SK-N-SH (cell line): ENCODE measurements at regions not wholly inside any gene's neighbourhood (a gene's known extent, or its start where the extent isn't known, plus 50 kb on each side); places are given as distances from the start of the nearest gene placed in this dataset.
"Not testable (repeated sequence)": the region's sequence is repeated elsewhere in the genome, so short reads cannot be mapped to it uniquely, and the experiment has no call there.

Source experiments
- CTCF ChIA-PET: fragments of 300-600, 350-600 bp; formaldehyde crosslinking; extraction: SDS; loops from one replicate; lab custom pipeline; 2021; lab: Yijun Ruan, JAX
- POLR2A ChIA-PET: fragments of 350-600 bp; sonication (Branson Sonifier 250); formaldehyde crosslinking; extraction: SDS; loops from one replicate; lab custom pipeline; 2020; ENCODE audit warnings: antibody characterized with exemption, inconsistent platforms; lab: Yijun Ruan, JAX
- DNase-seq: peaks from one replicate; pipeline ENCODE4 v3.0.0; 2012
- H2AFZ ChIP-seq: fragments of 200-600 bp; sonication (generic); 2 replicates; pipeline ENCODE4 v1.8.1; 2016; ENCODE audit warnings: antibody characterized with exemption, mild to moderate bottlenecking, low read depth
- H3F3A ChIP-seq: fragments of 200-600 bp; sonication (generic); replicated peaks from 2 replicates; pipeline ENCODE3; 2016; ENCODE audit warnings: antibody characterized with exemption, mild to moderate bottlenecking; ENCODE audit not compliant: insufficient read depth
- H3K27ac ChIP-seq, 2 experiments: fragments of 200-500 bp in 1 of 2; fragments of 200-600 bp in 1 of 2; sonication (Bioruptor generic) in 1 of 2; sonication (generic), shearing (Covaris generic) in 1 of 2; 2 replicates each; pipeline versions ENCODE4 v1.5.1 to v1.6.1; 2014 to 2016; ENCODE audit warnings: low read depth in 2 of 2, inconsistent platforms in 1 of 2, low read length in 1 of 2, mild to moderate bottlenecking in 1 of 2, mixed read lengths in 1 of 2
- H3K27me3 ChIP-seq: fragments of 200-600 bp; sonication (generic), shearing (Covaris generic); 2 replicates; pipeline ENCODE4 v1.6.1; 2016; ENCODE audit warnings: mixed run types; ENCODE audit not compliant: insufficient read depth
- H3K36me3 ChIP-seq, 2 experiments: fragments of 200-500 bp in 1 of 2; fragments of 200-600 bp in 1 of 2; sonication (Bioruptor generic) in 1 of 2; sonication (generic) in 1 of 2; replicated peaks in 1 of 2; 2 replicates each; pipeline versions ENCODE3 to v1.5.1; 2014 to 2016; ENCODE audit warnings: low read length in 1 of 2, mild to moderate bottlenecking in 1 of 2; ENCODE audit not compliant: insufficient read depth in 2 of 2, control insufficient read depth in 1 of 2
- H3K4me1 ChIP-seq, 2 experiments: fragments of 200-500 bp in 1 of 2; fragments of 200-600 bp in 1 of 2; sonication (Bioruptor generic) in 1 of 2; sonication (generic), shearing (Covaris generic) in 1 of 2; 2 replicates each; pipeline versions ENCODE4 v1.5.1 to v1.6.1; 2014 to 2016; ENCODE audit warnings: low read depth in 1 of 2, low read length in 1 of 2, mixed run types in 1 of 2; ENCODE audit not compliant: insufficient read depth in 2 of 2, control insufficient read depth in 1 of 2
- H3K4me2 ChIP-seq: fragments of 200-600 bp; sonication (generic), shearing (Covaris generic); 2 replicates; pipeline ENCODE4 v1.6.1; 2017; ENCODE audit warnings: mixed run types
- H3K4me3 ChIP-seq, 2 experiments: fragments of 200-500 bp in 1 of 2; fragments of 200-600 bp in 1 of 2; sonication (Bioruptor generic) in 1 of 2; sonication (generic), shearing (Covaris generic) in 1 of 2; 2 replicates each; pipeline versions ENCODE4 v1.5.1 to v1.8.1; 2014 to 2016; ENCODE audit warnings: low read depth in 2 of 2, inconsistent platforms in 1 of 2, low read length in 1 of 2, mild to moderate bottlenecking in 1 of 2, mixed read lengths in 1 of 2, moderate library complexity in 1 of 2
- H3K79me2 ChIP-seq: fragments of 200-600 bp; sonication (generic); 2 replicates; pipeline ENCODE4 v1.8.1; 2017; ENCODE audit warnings: mild to moderate bottlenecking; ENCODE audit not compliant: insufficient read depth
- H3K9ac ChIP-seq: fragments of 200-600 bp; sonication (generic); 2 replicates; pipeline ENCODE4 v1.6.1; 2017; ENCODE audit warnings: mixed run types
- H3K9me2 ChIP-seq: fragments of 200-600 bp; sonication (generic); 2 replicates; pipeline ENCODE4 v1.6.1; 2017; ENCODE audit warnings: mixed run types
- H3K9me3 ChIP-seq: fragments of 200-600 bp; sonication (generic); 2 replicates; pipeline ENCODE4 v1.6.1; 2017; ENCODE audit warnings: mixed run types, mild to moderate bottlenecking, moderate library complexity
- H4K20me1 ChIP-seq: fragments of 200-600 bp; sonication (generic); 2 replicates; pipeline ENCODE4 v1.6.1; 2017; ENCODE audit warnings: mild to moderate bottlenecking, mixed run types; ENCODE audit not compliant: insufficient read depth
- CHD2 ChIP-seq: fragments of 150-350 bp; IDR thresholded peaks from 2 replicates; pipeline ENCODE4 v1.6.1; 2018; ENCODE audit warnings: low read length; ENCODE audit not compliant: partially characterized antibody
- ELF1 ChIP-seq: IDR thresholded peaks from 2 replicates; pipeline ENCODE4 v1.4.0; 2012
- FOXJ3 ChIP-seq: sonication (generic); formaldehyde crosslinking; IDR thresholded peaks from 2 replicates; pipeline ENCODE4 v1.5.1; 2020; ENCODE audit warnings: mild to moderate bottlenecking, missing genetic modification reagents
- GABPA ChIP-seq: IDR thresholded peaks from 2 replicates; pipeline ENCODE4 v1.4.0; 2012; ENCODE audit warnings: low read depth, mild to moderate bottlenecking
- GATA2 ChIP-seq: sonication (generic); formaldehyde crosslinking; IDR thresholded peaks from 2 replicates; pipeline ENCODE4 v1.5.0; 2020; ENCODE audit warnings: mild to moderate bottlenecking, missing genetic modification reagents
- IRF3 ChIP-seq: fragments of 150-350 bp; IDR thresholded peaks from 2 replicates; pipeline ENCODE4 v1.6.1; 2016; ENCODE audit warnings: mild to moderate bottlenecking, low read depth, low read length
- MAX ChIP-seq: IDR thresholded peaks from 2 replicates; pipeline ENCODE4 v1.4.0; 2012; ENCODE audit warnings: low read depth
- MXI1 ChIP-seq: IDR thresholded peaks from 2 replicates; pipeline ENCODE4 v1.6.1; 2012; ENCODE audit warnings: mild to moderate bottlenecking, low read depth, low read length, improper control_type of control experiment
- RAD21 ChIP-seq: IDR thresholded peaks from 2 replicates; pipeline ENCODE4 v1.6.1; 2012; ENCODE audit warnings: mild to moderate bottlenecking, low read length
- WGBS: methylation state at CpG from one replicate; pipeline ENCODE4 v1.1.6; 2017; ENCODE audit warnings: low lambda C conversion rate; 5-methylcytosine and 5-hydroxymethylcytosine counted together

- Histone ChIP-seq H3K4me2 (peak overlapping the region; percentile 76), H3K27me3 (no peaks in the 10 kb centered on the region), H3K27ac (peak overlapping the region in 1 of 2 experiments; percentile 40; a peak in 2 of 4 replicates), H3K9ac (peak overlapping the region; percentile 6; the same call in 1 of the 2 replicates), H4K20me1 (no peaks in the 10 kb centered on the region), H3K36me3 (no peaks in the 10 kb centered on the region), H3K4me3 (peak overlapping the region; percentile 63 to 69), H3K79me2 (no peaks in the 10 kb centered on the region), H3F3A (peaks cover 3% of the 10 kb centered on the region), H2AFZ (peak overlapping the region; percentile 88), H3K9me3 (no peaks in the 10 kb centered on the region), H3K4me1 (no peaks in the 10 kb centered on the region; a peak in 1 of 4 replicates), H3K9me2 (no peaks in the 10 kb centered on the region)
- 6% methylated on average over 33 of the region's 34 CpGs for WGBS
- no peak for TF ChIP-seq GATA2 (CRISPR knock-in tag)
- TF ChIP-seq FOXJ3 (CRISPR knock-in tag) = no peak
- no peak for TF ChIP-seq RAD21
- TF ChIP-seq MAX = peak; percentile 65; the same call in 1 of the 2 replicates
- TF ChIP-seq IRF3 = no peak
- TF ChIP-seq ELF1 = no peak
- peak; percentile 44 for TF ChIP-seq CHD2
- TF ChIP-seq MXI1 = peak; percentile 30; the same call in 1 of the 2 replicates
- peak; percentile 69 for TF ChIP-seq GABPA
- peak; percentile 72 for DNase-seq
- ChIA-PET POLR2A (interaction anchor here (0.7 kb wide), 1 partner anchor 116 kb away, joined by 3 read pairs; a partner anchor contains a TSS), CTCF (no interaction called here)
Observed at GRCh38 chr6:27693766-27694546, 218.2 kb downstream of the OR2B2 start.

- H3K36me3 ChIP-seq = not testable (repeated sequence)
Observed at GRCh38 chr6:27692133-27692532, 219.2 kb upstream of the ZNF184 start.

More at GRCh38 chr6:27692133-27692532, 219.2 kb upstream of the ZNF184 start:
- H3K9me2 ChIP-seq, POLR2A ChIA-PET, H3K9me3 ChIP-seq, H3K79me2 ChIP-seq, H3K27ac ChIP-seq, H3K4me2 ChIP-seq, H3K9ac ChIP-seq, H3K4me1 ChIP-seq, DNase-seq, H3K27me3 ChIP-seq, H3K4me3 ChIP-seq, H4K20me1 ChIP-seq, H2AFZ ChIP-seq: not testable (repeated sequence)
- peaks cover 16% of the 10 kb centered on the region for H3F3A ChIP-seq
- CTCF ChIA-PET = interaction anchor here (1.2 to 2.2 kb wide), 2 partner anchors 12 to 60 kb away, joined by 4 to 11 read pairs; no protein-coding TSS in a partner anchor
- 91% methylated on average over 10 of the region's 10 CpGs for WGBS
